ENCODE measurements at regions not wholly inside any gene's neighbourhood (a gene's known extent, or its start where the extent isn't known, plus 50 kb on each side); places are given as distances from the start of the nearest gene placed in this dataset.

- DNase-seq (ENCODE audit: low read depth) = no peak
- no peak overlapping the region for H3K4me3 ChIP-seq (ENCODE audit: low read depth, low read length)
- TF ChIP-seq CTCF (conservative IDR thresholded peaks at IDR 0.05; ENCODE audit: low read depth, low read length) = no peak
These were observed 127.3 kb upstream of the SPATS2L start for GRCh38 chr2:200179151-200179550.

- no peak for TF ChIP-seq CTCF (conservative IDR thresholded peaks at IDR 0.05; ENCODE audit: low read depth, low read length)
- DNase-seq (ENCODE audit: low read depth) = no peak
- H3K4me3 ChIP-seq (ENCODE audit: low read depth, low read length) = no peak overlapping the region
These were observed 125.5 kb upstream of the SPATS2L start for GRCh38 chr2:200180943-200181342.

GRCh38 chr2:200181755-200182154, 124.7 kb upstream of the SPATS2L start:
- no peak overlapping the region for H3K4me3 ChIP-seq (ENCODE audit: low read depth, low read length)
- no peak for DNase-seq (ENCODE audit: low read depth)
- TF ChIP-seq CTCF (conservative IDR thresholded peaks at IDR 0.05; ENCODE audit: low read depth, low read length) = no peak

- no peak for TF ChIP-seq CTCF (conservative IDR thresholded peaks at IDR 0.05; ENCODE audit: low read depth, low read length)
- DNase-seq (ENCODE audit: low read depth) = no peak
These were observed 121.5 kb upstream of the SPATS2L start for GRCh38 chr2:200184748-200185627.

GRCh38 chr2:200185628-200186000, 120.9 kb upstream of the SPATS2L start:
- DNase-seq (ENCODE audit: low read depth) = no peak
- no peak for TF ChIP-seq CTCF (conservative IDR thresholded peaks at IDR 0.05; ENCODE audit: low read depth, low read length)

More at GRCh38 chr2:200184748-200185627, 121.5 kb upstream of the SPATS2L start:
- no peak overlapping the region for H3K4me3 ChIP-seq (ENCODE audit: low read depth, low read length)

GRCh38 chr2:200186002-200186401, 120.5 kb upstream of the SPATS2L start:
- no peak for TF ChIP-seq CTCF (conservative IDR thresholded peaks at IDR 0.05; ENCODE audit: low read depth, low read length)
- H3K4me3 ChIP-seq (ENCODE audit: low read depth, low read length) = no peak overlapping the region
- no peak for DNase-seq (ENCODE audit: low read depth)

More at GRCh38 chr2:200185628-200186000, 120.9 kb upstream of the SPATS2L start:
- no peak overlapping the region for H3K4me3 ChIP-seq (ENCODE audit: low read depth, low read length)

- TF ChIP-seq CTCF (conservative IDR thresholded peaks at IDR 0.05; ENCODE audit: low read depth, low read length) = no peak
- no peak overlapping the region for H3K4me3 ChIP-seq (ENCODE audit: low read depth, low read length)
- no peak for DNase-seq (ENCODE audit: low read depth)
These were observed 117.6 kb upstream of the SPATS2L start for GRCh38 chr2:200188876-200189275.
